HG02763 (cell line): ENCODE measurements at regions not wholly inside any gene's neighbourhood (a gene's known extent, or its start where the extent isn't known, plus 50 kb on each side); places are given as distances from the start of the nearest gene placed in this dataset.
"Not testable (repeated sequence)": the region's sequence is repeated elsewhere in the genome, so short reads cannot be mapped to it uniquely, and the experiment has no call there.

Experiments
- ATAC-seq: cut with Tn5 transposase; IDR thresholded peaks from one replicate; pipeline ENCODE4 v1.9.1; 2021; ENCODE audit warnings: mild to moderate bottlenecking, moderate library complexity; ENCODE audit not compliant: unreplicated experiment

- no peak for ATAC-seq
These were observed 52.4 kb upstream of the GNAI1 start for GRCh38 chr7:80082213-80082612.

- ATAC-seq, result no peak
These were observed 55.7 kb upstream of the GNAI1 start for GRCh38 chr7:80078886-80079285.

- ATAC-seq, result no peak
These were observed 56.4 kb upstream of the GNAI1 start for GRCh38 chr7:80078159-80078731.

GRCh38 chr7:80070391-80070790, 64.2 kb upstream of the GNAI1 start:
- no peak for ATAC-seq

- no peak for ATAC-seq
These were observed 68.0 kb upstream of the GNAI1 start for GRCh38 chr7:80066639-80067038.

GRCh38 chr7:80063834-80064233, 70.8 kb upstream of the GNAI1 start:
- no peak for ATAC-seq

GRCh38 chr7:80060218-80060806, 74.3 kb upstream of the GNAI1 start:
- no peak for ATAC-seq

- ATAC-seq, result no peak
These were observed 77.1 kb upstream of the GNAI1 start for GRCh38 chr7:80057488-80057887.

GRCh38 chr7:80054356-80054755, 80.3 kb upstream of the GNAI1 start:
- no peak for ATAC-seq

- no peak for ATAC-seq
These were observed 81.5 kb upstream of the GNAI1 start for GRCh38 chr7:80053124-80053523.

- ATAC-seq, result no peak
These were observed 86.7 kb upstream of the GNAI1 start for GRCh38 chr7:80047856-80048459.

GRCh38 chr7:80047032-80047431, 87.6 kb upstream of the GNAI1 start:
- ATAC-seq, result no peak

- no peak for ATAC-seq
These were observed 89.8 kb upstream of the GNAI1 start for GRCh38 chr7:80044796-80045195.

GRCh38 chr7:80040752-80041151, 93.9 kb upstream of the GNAI1 start:
- no peak for ATAC-seq

GRCh38 chr7:80040335-80040734, 94.3 kb upstream of the GNAI1 start:
- ATAC-seq, result no peak

GRCh38 chr7:80039251-80039884, 95.3 kb upstream of the GNAI1 start:
- ATAC-seq, result no peak

GRCh38 chr7:80037689-80038088, 96.9 kb upstream of the GNAI1 start:
- ATAC-seq, result no peak

GRCh38 chr7:80036107-80036506, 98.5 kb upstream of the GNAI1 start:
- ATAC-seq, result no peak

GRCh38 chr7:80028717-80029116, 105.9 kb upstream of the GNAI1 start:
- ATAC-seq, result no peak

GRCh38 chr7:80027611-80028173, 106.9 kb upstream of the GNAI1 start:
- ATAC-seq, result no peak

GRCh38 chr7:80026766-80027165, 107.9 kb upstream of the GNAI1 start:
- ATAC-seq, result no peak

GRCh38 chr7:80020277-80020676, 114.4 kb upstream of the GNAI1 start:
- ATAC-seq, result not testable (repeated sequence)
